ENCODE measurements at regions not wholly inside any gene's neighbourhood (a gene's known extent, or its start where the extent isn't known, plus 50 kb on each side); places are given as distances from the start of the nearest gene placed in this dataset.

DNA sequence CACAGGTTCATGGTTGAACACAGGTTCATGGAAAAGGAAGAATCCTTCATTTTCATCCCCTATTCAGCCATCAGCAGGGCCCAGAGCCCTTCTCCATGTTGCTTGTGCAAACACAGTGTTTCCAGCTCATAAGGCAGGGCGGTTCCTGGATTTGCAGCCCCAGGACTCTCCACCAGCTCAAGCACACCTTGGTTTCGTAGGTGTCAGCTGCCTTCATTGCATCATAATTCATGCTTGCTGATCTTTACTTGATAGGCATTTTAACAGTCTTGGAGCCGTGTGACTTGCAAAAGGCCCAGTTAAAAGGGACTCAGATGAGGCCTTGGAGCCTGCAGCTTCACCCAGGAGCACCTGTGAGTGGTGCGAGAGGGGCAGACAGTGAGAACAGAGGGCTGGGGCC, 318.1 kb upstream of the B3GAT1 start:
- CTCF ChIA-PET = no interaction called here
- TF ChIP-seq, protein P1, sequence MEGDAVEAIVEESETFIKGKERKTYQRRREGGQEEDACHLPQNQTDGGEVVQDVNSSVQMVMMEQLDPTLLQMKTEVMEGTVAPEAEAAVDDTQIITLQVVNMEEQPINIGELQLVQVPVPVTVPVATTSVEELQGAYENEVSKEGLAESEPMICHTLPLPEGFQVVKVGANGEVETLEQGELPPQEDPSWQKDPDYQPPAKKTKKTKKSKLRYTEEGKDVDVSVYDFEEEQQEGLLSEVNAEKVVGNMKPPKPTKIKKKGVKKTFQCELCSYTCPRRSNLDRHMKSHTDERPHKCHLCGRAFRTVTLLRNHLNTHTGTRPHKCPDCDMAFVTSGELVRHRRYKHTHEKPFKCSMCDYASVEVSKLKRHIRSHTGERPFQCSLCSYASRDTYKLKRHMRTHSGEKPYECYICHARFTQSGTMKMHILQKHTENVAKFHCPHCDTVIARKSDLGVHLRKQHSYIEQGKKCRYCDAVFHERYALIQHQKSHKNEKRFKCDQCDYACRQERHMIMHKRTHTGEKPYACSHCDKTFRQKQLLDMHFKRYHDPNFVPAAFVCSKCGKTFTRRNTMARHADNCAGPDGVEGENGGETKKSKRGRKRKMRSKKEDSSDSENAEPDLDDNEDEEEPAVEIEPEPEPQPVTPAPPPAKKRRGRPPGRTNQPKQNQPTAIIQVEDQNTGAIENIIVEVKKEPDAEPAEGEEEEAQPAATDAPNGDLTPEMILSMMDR (IDR thresholded peaks at IDR 0.05; ENCODE audit: insufficient read depth, low read length, missing control alignments) = no peak
- POLR2A ChIA-PET = no interaction called here
- no peak for DNase-seq (ENCODE audit: low read depth, low spot score)
- no peak overlapping the region for H3K4me3 ChIP-seq (ENCODE audit: low read depth, low read length)

DNA sequence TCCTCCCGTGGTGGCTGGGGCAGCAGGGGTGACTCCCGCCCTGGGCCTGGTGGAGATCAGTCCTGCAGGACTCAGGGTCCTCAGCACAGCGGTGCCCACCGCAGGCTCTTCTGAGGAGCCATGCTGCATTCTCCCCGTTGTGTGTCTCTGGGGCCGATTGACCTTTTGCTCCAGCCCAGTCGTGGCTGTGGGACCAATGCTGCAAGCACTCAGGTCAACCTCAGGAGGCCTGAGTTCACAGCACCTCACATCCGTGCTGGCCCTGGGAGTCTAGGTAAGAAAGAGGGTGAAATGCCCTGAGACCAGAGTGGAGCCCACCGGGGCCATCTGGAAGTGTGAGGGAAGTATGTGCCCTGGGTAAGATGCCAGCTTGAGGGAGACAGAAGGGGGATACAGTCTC, 316.1 kb upstream of the B3GAT1 start:
- CTCF ChIA-PET = no interaction called here
- no peak overlapping the region for H3K4me3 ChIP-seq (ENCODE audit: low read depth, low read length)
- POLR2A ChIA-PET = no interaction called here
- TF ChIP-seq, protein P1 (IDR thresholded peaks at IDR 0.05; ENCODE audit: insufficient read depth, low read length, missing control alignments) = no peak
- no peak for DNase-seq (ENCODE audit: low read depth, low spot score)

DNA sequence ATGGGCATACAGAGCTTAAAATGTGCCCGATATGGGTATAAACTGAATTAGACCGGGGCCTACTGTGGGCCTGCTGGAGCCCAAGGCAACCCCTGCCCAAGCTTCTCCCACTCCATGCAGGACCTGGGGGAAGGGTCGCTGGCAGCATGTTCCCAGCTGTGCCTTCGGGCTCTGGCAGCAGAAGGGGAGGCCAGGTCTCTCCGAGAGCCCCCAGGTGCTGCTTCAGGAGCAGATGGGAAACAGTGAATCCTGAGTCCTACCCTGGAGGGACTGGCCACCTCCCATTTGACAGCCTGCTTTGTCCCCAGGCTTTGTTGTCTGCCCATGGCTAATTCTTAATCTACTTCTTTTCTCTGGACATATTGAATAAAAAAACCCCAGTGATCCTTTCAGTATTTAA, 315.6 kb upstream of the B3GAT1 start:
- DNase-seq (ENCODE audit: low read depth, low spot score) = no peak
- H3K4me3 ChIP-seq (ENCODE audit: low read depth, low read length) = no peak overlapping the region
- TF ChIP-seq, protein P1 (IDR thresholded peaks at IDR 0.05; ENCODE audit: insufficient read depth, low read length, missing control alignments) = no peak
- ChIA-PET POLR2A (no interaction called here), CTCF (no interaction called here)

DNA sequence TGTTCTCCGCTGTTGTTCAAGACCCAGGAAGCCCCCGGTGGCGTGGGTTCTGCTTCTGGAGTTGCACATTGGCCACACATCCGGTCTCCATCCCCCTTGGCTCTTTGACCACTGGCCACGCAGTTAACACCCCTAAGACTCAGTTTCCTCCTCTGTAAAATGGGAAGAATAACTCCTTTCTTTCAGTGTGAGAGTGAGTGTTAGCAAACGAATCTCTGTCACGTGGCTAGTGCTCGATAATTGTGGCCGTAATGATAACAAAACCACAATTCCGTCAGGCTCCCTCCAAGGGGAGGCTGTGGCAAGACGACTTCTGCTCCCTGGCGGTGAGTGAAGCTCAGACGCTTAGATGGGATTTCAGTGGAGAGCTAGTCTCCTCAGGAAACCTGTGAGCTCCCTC, 315.2 kb upstream of the B3GAT1 start:
- no peak for DNase-seq (ENCODE audit: low read depth, low spot score)
- TF ChIP-seq, protein P1 (IDR thresholded peaks at IDR 0.05; ENCODE audit: insufficient read depth, low read length, missing control alignments) = no peak
- CTCF ChIA-PET = no interaction called here
- POLR2A ChIA-PET = no interaction called here
- H3K4me3 ChIP-seq (ENCODE audit: low read depth, low read length) = no peak overlapping the region

DNA sequence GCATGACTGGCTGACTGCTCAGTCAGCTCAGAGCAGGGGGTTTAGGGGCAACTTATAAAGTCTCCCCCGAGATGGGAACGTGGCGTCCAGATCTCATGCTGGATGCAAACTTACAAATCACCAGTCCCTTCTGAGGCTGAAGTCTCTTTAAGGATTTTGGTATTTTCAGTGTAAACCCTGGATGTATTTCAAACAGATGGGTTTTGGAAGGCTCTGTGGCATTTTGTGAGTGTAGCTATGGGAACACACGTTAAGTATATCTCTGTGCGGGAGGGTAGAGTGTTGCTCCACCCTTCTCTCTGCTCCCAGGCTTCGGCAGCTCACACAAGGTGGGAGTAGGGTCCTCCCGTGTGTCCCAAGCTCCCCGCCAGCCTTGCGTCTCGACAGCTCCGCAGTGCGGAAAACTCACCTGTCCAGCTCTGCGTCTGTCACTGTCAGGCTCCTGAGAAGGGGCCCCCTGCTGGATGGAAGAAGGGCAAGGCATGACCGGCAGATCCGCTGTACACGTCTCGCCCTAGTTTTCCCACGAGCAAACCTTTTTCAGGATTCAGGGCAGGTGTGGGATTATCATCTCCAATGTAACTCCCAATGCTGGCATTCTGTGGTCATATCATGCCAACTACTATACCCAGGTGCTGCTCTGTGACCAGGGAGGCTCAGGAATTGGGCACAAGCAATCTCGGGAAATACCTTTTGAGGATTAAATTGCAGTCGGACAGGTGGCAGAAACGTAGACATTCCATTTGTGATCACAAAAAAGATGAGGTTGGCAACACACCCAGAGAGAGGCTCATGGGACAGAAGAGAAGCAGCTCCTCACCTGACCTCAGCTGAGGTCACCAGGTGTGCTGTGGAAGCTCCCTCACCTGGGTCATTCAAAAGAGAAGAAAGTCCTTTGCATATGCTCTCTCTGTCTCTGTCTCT, 313.9 kb upstream of the B3GAT1 start:
- ChIA-PET POLR2A (no interaction called here), CTCF (no interaction called here)
- TF ChIP-seq, protein P1 (IDR thresholded peaks at IDR 0.05; ENCODE audit: insufficient read depth, low read length, missing control alignments) = no peak
- no peak for DNase-seq (ENCODE audit: low read depth, low spot score)
- H3K4me3 ChIP-seq (ENCODE audit: low read depth, low read length) = no peak overlapping the region

DNA sequence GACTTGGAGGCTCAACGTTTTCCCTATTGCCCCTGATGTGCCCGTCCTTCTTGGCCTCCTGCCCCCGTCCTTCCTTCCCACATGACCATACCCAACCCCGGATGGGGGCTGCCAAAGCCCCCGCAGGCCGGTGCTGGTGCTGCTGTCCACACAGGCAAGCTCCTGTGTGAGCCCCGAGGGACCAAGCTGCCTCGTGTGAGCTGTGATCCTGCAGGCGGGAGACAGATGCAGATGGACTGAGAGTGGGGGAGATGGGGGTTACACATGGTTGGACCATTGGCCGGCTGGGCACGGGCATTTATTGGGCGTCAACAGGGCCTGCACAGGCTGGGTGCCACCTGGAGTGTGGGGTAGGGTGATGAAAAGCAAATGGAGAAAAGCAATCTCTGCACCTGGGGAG, 313.2 kb upstream of the B3GAT1 start:
- CTCF ChIA-PET = no interaction called here
- DNase-seq (ENCODE audit: low read depth, low spot score) = no peak
- no peak overlapping the region for H3K4me3 ChIP-seq (ENCODE audit: low read depth, low read length)
- POLR2A ChIA-PET = no interaction called here
- TF ChIP-seq, protein P1 (IDR thresholded peaks at IDR 0.05; ENCODE audit: insufficient read depth, low read length, missing control alignments) = no peak

Measured in AG04449 (cell line).